ENCODE measurements at regions not wholly inside any gene's neighbourhood (a gene's known extent, or its start where the extent isn't known, plus 50 kb on each side); places are given as distances from the start of the nearest gene placed in this dataset.

GRCh38 chr20:12016291-12016690 is 98.6 kb downstream of the BTBD3 start (continued):
- TF ChIP-seq, protein P1, sequence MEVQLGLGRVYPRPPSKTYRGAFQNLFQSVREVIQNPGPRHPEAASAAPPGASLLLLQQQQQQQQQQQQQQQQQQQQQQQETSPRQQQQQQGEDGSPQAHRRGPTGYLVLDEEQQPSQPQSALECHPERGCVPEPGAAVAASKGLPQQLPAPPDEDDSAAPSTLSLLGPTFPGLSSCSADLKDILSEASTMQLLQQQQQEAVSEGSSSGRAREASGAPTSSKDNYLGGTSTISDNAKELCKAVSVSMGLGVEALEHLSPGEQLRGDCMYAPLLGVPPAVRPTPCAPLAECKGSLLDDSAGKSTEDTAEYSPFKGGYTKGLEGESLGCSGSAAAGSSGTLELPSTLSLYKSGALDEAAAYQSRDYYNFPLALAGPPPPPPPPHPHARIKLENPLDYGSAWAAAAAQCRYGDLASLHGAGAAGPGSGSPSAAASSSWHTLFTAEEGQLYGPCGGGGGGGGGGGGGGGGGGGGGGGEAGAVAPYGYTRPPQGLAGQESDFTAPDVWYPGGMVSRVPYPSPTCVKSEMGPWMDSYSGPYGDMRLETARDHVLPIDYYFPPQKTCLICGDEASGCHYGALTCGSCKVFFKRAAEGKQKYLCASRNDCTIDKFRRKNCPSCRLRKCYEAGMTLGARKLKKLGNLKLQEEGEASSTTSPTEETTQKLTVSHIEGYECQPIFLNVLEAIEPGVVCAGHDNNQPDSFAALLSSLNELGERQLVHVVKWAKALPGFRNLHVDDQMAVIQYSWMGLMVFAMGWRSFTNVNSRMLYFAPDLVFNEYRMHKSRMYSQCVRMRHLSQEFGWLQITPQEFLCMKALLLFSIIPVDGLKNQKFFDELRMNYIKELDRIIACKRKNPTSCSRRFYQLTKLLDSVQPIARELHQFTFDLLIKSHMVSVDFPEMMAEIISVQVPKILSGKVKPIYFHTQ (CRISPR knock-in tag; IDR thresholded peaks at IDR 0.05) = no peak
- TF ChIP-seq PRRX2 (CRISPR knock-in tag; IDR thresholded peaks at IDR 0.05) (no peak), TEAD1 (CRISPR knock-in tag; IDR thresholded peaks at IDR 0.05) (no peak), ZBTB21 (CRISPR knock-in tag; IDR thresholded peaks at IDR 0.05; ENCODE audit: borderline replicate concordance) (no peak), SMAD3 (CRISPR knock-in tag; IDR thresholded peaks at IDR 0.05; ENCODE audit: borderline replicate concordance) (no peak), USF1 (CRISPR knock-in tag; IDR thresholded peaks at IDR 0.05) (no peak)
- TF ChIP-seq, protein P2, sequence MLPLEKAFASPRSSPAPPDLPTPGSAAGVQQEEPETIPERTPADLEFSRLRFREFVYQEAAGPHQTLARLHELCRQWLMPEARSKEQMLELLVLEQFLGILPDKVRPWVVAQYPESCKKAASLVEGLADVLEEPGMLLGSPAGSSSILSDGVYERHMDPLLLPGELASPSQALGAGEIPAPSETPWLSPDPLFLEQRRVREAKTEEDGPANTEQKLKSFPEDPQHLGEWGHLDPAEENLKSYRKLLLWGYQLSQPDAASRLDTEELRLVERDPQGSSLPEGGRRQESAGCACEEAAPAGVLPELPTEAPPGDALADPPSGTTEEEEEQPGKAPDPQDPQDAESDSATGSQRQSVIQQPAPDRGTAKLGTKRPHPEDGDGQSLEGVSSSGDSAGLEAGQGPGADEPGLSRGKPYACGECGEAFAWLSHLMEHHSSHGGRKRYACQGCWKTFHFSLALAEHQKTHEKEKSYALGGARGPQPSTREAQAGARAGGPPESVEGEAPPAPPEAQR (CRISPR knock-in tag; IDR thresholded peaks at IDR 0.05) = no peak

- Mint-ChIP-seq H3K36me3 (no peaks in the 10 kb centered on the region), H3K4me3 (no peak overlapping the region), H3K27me3 (ENCODE audit: low read depth) (no peaks in the 10 kb centered on the region; the same call in 1 of the 2 replicates), H3K9me3 (no peaks in the 10 kb centered on the region; the same call in 1 of the 2 replicates), H3K27ac (no peak overlapping the region), H3K4me1 (0 out of 2 replicates have a peak, but pooled peaks cover 3% of the 10 kb centered on the region)
- ATAC-seq (no peak), DNase-seq (ENCODE audit: low spot score) (no peak)
- TF ChIP-seq ZNF138 (CRISPR knock-in tag; conservative IDR thresholded peaks at IDR 0.05) (no peak), ZNF317 (CRISPR knock-in tag; IDR thresholded peaks at IDR 0.05; ENCODE audit: borderline replicate concordance, low read depth) (no peak), ELF4 (CRISPR knock-in tag; IDR thresholded peaks at IDR 0.05; ENCODE audit: low read depth) (no peak), PRRX2 (CRISPR knock-in tag; IDR thresholded peaks at IDR 0.05) (no peak), TEAD4 (CRISPR knock-in tag; IDR thresholded peaks at IDR 0.05) (no peak), JAZF1 (CRISPR knock-in tag; IDR thresholded peaks at IDR 0.05) (no peak), NR3C1 (CRISPR knock-in tag; conservative IDR thresholded peaks at IDR 0.05; ENCODE audit: low read depth) (no peak), TCF7 (CRISPR knock-in tag; IDR thresholded peaks at IDR 0.05; ENCODE audit: low read depth) (no peak), NFYB (CRISPR knock-in tag; conservative IDR thresholded peaks at IDR 0.05; ENCODE audit: low read depth) (no peak), ZNF396 (CRISPR knock-in tag; IDR thresholded peaks at IDR 0.05; ENCODE audit: borderline replicate concordance) (no peak), CREB1 (CRISPR knock-in tag; IDR thresholded peaks at IDR 0.05) (no peak)
- TF ChIP-seq, protein P3, sequence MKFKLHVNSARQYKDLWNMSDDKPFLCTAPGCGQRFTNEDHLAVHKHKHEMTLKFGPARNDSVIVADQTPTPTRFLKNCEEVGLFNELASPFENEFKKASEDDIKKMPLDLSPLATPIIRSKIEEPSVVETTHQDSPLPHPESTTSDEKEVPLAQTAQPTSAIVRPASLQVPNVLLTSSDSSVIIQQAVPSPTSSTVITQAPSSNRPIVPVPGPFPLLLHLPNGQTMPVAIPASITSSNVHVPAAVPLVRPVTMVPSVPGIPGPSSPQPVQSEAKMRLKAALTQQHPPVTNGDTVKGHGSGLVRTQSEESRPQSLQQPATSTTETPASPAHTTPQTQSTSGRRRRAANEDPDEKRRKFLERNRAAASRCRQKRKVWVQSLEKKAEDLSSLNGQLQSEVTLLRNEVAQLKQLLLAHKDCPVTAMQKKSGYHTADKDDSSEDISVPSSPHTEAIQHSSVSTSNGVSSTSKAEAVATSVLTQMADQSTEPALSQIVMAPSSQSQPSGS (CRISPR knock-in tag; IDR thresholded peaks at IDR 0.05; ENCODE audit: borderline replicate concordance, low read depth) = no peak
- TF ChIP-seq, protein P4, sequence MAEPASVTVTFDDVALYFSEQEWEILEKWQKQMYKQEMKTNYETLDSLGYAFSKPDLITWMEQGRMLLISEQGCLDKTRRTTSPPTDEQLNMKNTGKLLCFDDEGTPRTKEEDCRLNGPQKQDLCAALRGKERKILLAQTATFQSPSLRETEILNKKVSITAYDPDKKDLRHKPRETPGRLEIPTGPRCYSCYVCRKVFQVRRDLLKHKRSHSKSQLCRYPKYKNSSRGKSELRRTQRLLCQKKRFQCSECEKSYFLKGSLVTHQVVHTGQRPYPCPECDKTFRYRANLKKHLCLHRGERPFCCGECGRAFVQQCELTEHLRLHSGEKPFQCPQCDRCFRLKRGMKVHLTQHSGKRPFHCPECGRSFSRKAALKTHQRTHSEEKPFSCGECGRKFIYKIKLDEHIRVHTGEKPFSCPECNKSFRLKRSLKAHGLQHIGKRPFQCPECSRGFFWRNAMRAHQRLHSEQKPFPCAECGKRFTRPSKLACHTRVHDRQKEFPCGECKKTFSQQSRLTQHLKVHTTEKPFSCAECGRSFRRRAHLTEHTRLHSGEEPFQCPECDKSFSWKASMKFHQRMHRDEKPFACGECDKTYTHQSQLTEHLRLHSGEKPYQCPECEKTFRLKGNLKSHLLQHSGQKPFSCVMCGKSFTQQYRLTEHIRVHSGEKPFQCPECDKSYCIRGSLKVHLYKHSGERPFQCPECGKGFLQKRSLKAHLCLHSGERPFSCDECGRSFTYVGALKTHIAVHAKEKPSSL (CRISPR knock-in tag; conservative IDR thresholded peaks at IDR 0.05) = no peak
- ChIA-PET POLR2A (no interaction called here), CTCF (no interaction called here)
Observed at GRCh38 chr20:12019715-12020114, 102.0 kb downstream of the BTBD3 start.

Measured in WTC11 (cell line).